ENCODE measurements at regions not wholly inside any gene's neighbourhood (a gene's known extent, or its start where the extent isn't known, plus 50 kb on each side); places are given as distances from the start of the nearest gene placed in this dataset.

GRCh38 chr2:5368263-5368662, 323.9 kb upstream of the SOX11 start:
- TF ChIP-seq POLR2A (IDR thresholded peaks at IDR 0.05) (no peak), CTCF (IDR thresholded peaks at IDR 0.05) (no peak)

Data from breast epithelium (tissue), 3 donors.